HG02870 (cell line): ENCODE measurements at regions not wholly inside any gene's neighbourhood (a gene's known extent, or its start where the extent isn't known, plus 50 kb on each side); places are given as distances from the start of the nearest gene placed in this dataset.
"Not testable (repeated sequence)": the region's sequence is repeated elsewhere in the genome, so short reads cannot be mapped to it uniquely, and the experiment has no call there.

ENCODE experiments used
- ATAC-seq: cut with Tn5 transposase; IDR thresholded peaks from one replicate; pipeline ENCODE4 v1.9.1; 2021; ENCODE audit warnings: mild to moderate bottlenecking, moderate library complexity; ENCODE audit not compliant: unreplicated experiment

DNA sequence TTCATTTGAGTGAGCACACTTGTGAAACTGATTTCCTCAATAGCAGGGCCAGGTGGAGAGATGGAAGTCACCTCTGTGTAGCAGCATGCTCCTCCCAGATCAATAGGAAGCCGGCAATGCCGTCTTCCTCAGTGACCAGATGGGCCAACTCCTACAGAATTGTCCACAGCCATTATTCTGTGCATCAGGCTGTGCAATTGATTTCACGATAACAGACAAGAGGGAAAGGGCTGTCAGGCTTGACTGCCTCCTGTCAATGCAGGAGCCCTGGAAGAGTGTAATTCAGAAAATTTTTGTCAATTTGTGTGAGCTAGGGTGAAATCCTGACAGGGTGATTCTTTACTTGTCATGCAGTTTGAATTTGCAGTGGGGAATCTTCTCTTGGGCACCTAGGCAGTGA, 838.4 kb upstream of the NUDT12 start:
- ATAC-seq, result no peak

DNA sequence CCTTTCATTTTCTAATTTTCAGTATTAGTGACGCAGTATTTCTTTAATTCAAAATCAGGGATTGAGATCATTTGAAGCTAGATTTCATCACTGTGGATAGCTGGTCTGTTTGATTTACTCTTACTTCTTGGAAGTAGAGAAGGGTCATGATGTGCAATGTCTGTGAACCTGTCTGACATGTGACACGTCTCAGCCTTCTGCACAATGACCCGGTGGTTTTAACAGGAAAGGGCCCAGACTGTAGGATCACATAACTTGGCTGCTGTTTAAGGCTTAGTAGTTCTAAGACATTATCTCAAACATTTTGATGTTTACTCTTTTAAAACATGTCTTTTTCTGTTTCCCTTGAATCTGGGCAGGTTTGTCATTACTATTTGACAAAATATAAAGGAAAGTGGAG, 823.3 kb upstream of the NUDT12 start:
- ATAC-seq, result no peak

DNA sequence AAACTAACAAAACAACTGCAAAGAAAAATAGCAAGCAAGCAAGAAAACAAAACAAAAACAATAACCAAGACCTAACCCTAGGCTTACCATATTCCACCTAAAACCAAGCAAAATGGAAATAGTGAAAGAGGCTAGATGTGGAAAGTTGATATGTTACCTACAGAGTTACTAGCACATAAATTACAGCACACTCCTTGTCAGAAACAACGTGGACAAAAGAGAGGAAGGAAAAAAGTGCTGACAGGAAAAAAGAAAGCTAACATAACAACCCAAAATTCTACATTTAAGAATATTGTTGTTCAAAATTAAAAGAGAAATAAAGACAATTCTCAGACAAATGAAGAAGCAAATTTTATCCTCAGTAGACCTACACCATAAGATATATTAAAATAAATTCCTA, 812.8 kb upstream of the NUDT12 start:
- no peak for ATAC-seq

- ATAC-seq, result no peak
These were observed 810.2 kb upstream of the NUDT12 start for GRCh38 chr5:104372796-104373195.

GRCh38 chr5:104372376-104372775, 809.8 kb upstream of the NUDT12 start:
- no peak for ATAC-seq

DNA sequence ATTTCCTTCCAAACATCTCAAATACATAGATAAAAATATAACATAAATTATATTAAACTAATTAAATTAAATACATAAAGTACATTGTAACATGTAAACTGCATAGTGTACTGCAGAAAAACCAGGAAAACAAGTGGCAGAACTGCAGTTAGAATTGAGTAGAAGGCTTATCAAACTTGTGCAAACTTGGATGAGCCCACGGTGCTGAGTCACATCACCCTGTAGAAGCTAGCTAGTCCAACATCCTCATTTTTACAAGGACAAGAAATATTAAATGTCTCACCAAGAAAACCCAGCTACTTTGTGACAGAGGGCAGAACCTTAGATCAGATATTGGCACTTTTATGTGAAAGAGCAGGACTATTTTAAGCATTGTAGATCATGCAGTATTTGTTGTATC, 807.9 kb upstream of the NUDT12 start:
- ATAC-seq, result no peak

DNA sequence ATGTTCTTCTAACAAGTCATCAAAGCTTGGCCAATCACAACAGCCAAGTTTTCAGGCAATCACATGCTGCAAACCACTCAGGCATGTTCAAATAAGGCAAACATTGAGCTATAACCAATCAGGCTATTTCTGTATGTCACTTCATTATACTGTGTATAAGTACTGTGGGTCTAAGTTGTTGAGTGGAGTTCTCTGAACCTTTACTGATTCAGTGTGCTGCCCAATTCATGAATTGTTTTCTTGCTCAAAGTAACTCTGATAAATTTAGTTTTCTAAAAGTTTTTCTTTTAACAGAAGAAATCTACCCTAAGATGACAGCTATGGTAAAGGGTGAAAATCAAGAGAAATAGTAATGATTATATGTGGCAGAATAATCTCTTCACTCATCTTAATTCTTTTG, 805.4 kb upstream of the NUDT12 start:
- no peak for ATAC-seq

- no peak for ATAC-seq
These were observed 801.0 kb upstream of the NUDT12 start for GRCh38 chr5:104363567-104363966.

GRCh38 chr5:104361932-104362331, 799.3 kb upstream of the NUDT12 start:
- ATAC-seq, result no peak

DNA sequence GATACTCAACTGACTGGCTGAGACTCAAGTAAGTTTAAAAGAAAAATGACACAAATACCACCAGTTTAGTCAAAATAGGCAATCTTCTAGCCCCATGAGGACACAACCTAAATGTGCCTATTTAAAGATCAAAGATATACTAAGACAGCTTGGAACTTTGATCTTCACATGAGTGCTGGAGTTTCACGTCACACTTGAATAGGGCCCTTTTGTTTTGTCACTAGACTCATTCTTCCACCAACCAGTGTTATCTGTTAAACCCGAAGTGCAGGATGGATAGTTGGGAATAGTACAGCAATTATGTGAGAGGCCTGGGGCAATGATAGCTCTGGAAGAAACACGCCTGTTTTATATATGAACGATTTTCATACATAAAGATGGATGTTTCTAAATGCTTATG, 792.8 kb upstream of the NUDT12 start:
- ATAC-seq, result no peak

- ATAC-seq, result no peak
These were observed 790.8 kb upstream of the NUDT12 start for GRCh38 chr5:104353371-104353770.

- ATAC-seq, result no peak
These were observed 790.4 kb upstream of the NUDT12 start for GRCh38 chr5:104352954-104353353.

GRCh38 chr5:104347119-104347708, 784.6 kb upstream of the NUDT12 start:
- ATAC-seq, result no peak

- ATAC-seq, result no peak
These were observed 782.8 kb upstream of the NUDT12 start for GRCh38 chr5:104345222-104346016.

DNA sequence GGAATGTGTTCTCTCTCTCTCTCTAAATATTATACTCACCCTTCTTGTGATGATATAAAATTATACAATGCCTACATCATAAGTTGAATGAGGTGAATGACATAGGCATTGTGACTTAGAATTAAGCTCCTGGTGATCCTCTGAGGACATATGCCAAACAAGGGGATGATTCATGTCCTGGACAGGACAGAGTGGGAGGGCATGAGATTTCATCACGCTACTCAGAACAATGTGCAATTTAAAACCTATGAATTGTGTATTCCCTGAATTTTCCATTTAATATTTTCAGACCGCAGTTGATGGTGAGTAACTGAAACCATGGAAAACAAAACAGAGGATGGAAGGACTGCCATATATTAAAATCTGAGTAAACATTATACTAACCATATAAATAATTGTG, 782.2 kb upstream of the NUDT12 start:
- no peak for ATAC-seq

GRCh38 chr5:104327801-104328200, 765.2 kb upstream of the NUDT12 start:
- no peak for ATAC-seq

GRCh38 chr5:104326966-104327365, 764.4 kb upstream of the NUDT12 start:
- no peak for ATAC-seq

DNA sequence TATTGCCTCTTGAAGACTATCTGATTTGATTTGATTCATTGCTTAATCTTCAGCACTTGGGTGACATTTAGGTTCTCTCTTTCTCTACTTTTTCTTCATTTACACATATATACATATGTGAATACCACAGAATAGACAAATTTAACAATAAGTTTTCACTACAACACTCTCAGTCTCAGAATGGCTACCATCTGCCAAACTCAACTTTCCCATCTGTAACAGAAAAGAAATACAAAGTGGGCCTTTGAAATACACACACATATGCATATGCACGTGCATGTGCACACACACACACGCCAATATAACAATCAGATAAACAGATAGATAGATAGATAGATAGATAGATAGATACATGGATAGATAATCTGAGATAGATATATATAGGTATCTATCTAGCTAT, 762.8 kb upstream of the NUDT12 start:
- ATAC-seq, result no peak

DNA sequence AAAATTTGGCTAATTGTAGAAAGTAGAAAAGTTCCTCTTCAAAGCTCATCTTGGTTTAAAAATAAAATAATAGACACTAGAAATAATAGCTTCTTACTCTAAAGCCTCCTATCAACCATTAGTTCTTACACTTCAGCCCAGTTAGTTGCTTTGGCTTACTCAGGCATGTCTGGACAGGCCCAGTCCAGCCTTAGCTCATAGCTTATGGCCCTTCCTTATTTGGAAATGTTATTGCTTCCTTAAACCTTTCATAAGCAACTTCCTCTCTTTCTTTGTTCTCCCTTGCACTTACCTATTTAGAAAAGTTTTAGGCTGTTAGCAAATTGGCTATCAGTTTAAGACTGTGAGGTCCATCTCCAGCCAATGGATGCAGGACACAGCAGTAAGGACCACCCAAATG, 754.1 kb upstream of the NUDT12 start:
- ATAC-seq, result not testable (repeated sequence)

GRCh38 chr5:104312481-104312880, 749.9 kb upstream of the NUDT12 start:
- ATAC-seq, result no peak

- no peak for ATAC-seq
These were observed 743.0 kb upstream of the NUDT12 start for GRCh38 chr5:104305602-104306001.

- ATAC-seq, result no peak
These were observed 737.6 kb upstream of the NUDT12 start for GRCh38 chr5:104299998-104300706.
